GM12878 (cell line): ENCODE measurements at regions not wholly inside any gene's neighbourhood (a gene's known extent, or its start where the extent isn't known, plus 50 kb on each side); places are given as distances from the start of the nearest gene placed in this dataset.

Experiments used
- ATAC-seq: fragments of 200-7000 bp; cut with Tn5 transposase; 3 replicates; pipeline ENCODE4 v1.9.1; 2020; ENCODE audit warnings: mild to moderate bottlenecking, moderate library complexity
- BruUV-seq: library from RNA; stranded (reverse); fragments of 400-500 nt; replicated peaks from 2 replicates; lab custom pipeline; 2021; lab: Mats Ljungman, UMichigan
- CTCF ChIA-PET: fragments of 300-600 bp; sonication (Branson Sonifier 250); formaldehyde crosslinking; extraction: SDS; loops from one replicate; lab custom pipeline; 2021; ENCODE audit warnings: inconsistent platforms; lab: Yijun Ruan, JAX
- POLR2A ChIA-PET: fragments of 350-600 bp; formaldehyde crosslinking; extraction: SDS; loops from one replicate; lab custom pipeline; 2021; ENCODE audit warnings: inconsistent platforms; lab: Charles Lee
- RAD21 ChIA-PET: fragments of 300-600 bp; sonication (Branson Sonifier 250); formaldehyde crosslinking; loops from one replicate; lab custom pipeline; 2023; ENCODE audit warnings: antibody characterized with exemption; ENCODE audit not compliant: unreplicated experiment; lab: Charles Lee
- SMC1A ChIA-PET: fragments of 300-600 bp; sonication (Branson Sonifier 250); formaldehyde crosslinking; loops from one replicate; lab custom pipeline; 2023; ENCODE audit not compliant: unreplicated experiment, uncharacterized antibody; lab: Charles Lee
- DNase-seq: peaks from one replicate; pipeline ENCODE4 v3.0.0-alpha.2; 2011; ENCODE audit warnings: low read depth, low spot score
- FAIRE-seq: peaks from 3 replicates; lab custom pipeline; 2011; peaks lifted over from hg19 to GRCh38; lab: Jason Lieb, UNC
- H2AFZ ChIP-seq: 2 replicates; pipeline ENCODE4 v1.6.0; 2011; ENCODE audit warnings: low read depth, low read length, control low read depth; ENCODE audit not compliant: control insufficient read depth
- H3K27ac ChIP-seq: 2 replicates; pipeline ENCODE4 v1.5.1; 2011; ENCODE audit warnings: control low read depth; ENCODE audit not compliant: control insufficient read depth, insufficient read depth
- H3K27me3 ChIP-seq, 2 experiments: replicated peaks in 1 of 2; 2 replicates each; pipeline versions ENCODE4 v1.6.0 to v1.6.1; 2011; ENCODE audit warnings: low read length in 1 of 2; ENCODE audit not compliant: control insufficient read depth in 2 of 2, insufficient read depth in 2 of 2
- H3K36me3 ChIP-seq, 2 experiments: 2 replicates each; pipeline ENCODE4 v1.5.1; 2011; ENCODE audit warnings: low read length in 1 of 2; ENCODE audit not compliant: control insufficient read depth in 2 of 2, insufficient read depth in 2 of 2
- H3K4me1 ChIP-seq: 2 replicates; pipeline ENCODE4 v1.6.1; 2011; ENCODE audit warnings: mild to moderate bottlenecking, low read length, moderate library complexity, mixed read lengths; ENCODE audit not compliant: control insufficient read depth, insufficient read depth
- H3K4me2 ChIP-seq: 2 replicates; pipeline ENCODE4 v1.6.0; 2011; ENCODE audit warnings: control low read depth; ENCODE audit not compliant: control insufficient read depth, insufficient read depth
- H3K4me3 ChIP-seq: fragments of 200-600 bp; sonication (generic); 2 replicates; pipeline ENCODE4 v1.5.1; 2016
- H3K79me2 ChIP-seq: 2 replicates; pipeline ENCODE4 v1.6.0; 2011; ENCODE audit warnings: low read length; ENCODE audit not compliant: control insufficient read depth, insufficient read depth
- H3K9ac ChIP-seq: 2 replicates; pipeline ENCODE4 v1.8.0; 2011; ENCODE audit warnings: low read length, control low read depth, mixed read lengths; ENCODE audit not compliant: control insufficient read depth, insufficient read depth
- H3K9me3 ChIP-seq: replicated peaks from 3 replicates; pipeline ENCODE4 v1.5.1; 2011; ENCODE audit warnings: mild to moderate bottlenecking, low read length; ENCODE audit not compliant: control insufficient read depth, insufficient read depth
- H4K20me1 ChIP-seq: 2 replicates; pipeline ENCODE4 v1.6.0; 2011; ENCODE audit not compliant: control insufficient read depth, insufficient read depth
- CBFB ChIP-seq: IDR thresholded peaks from 2 replicates; pipeline ENCODE4 v1.6.1; 2016; ENCODE audit warnings: antibody characterized with exemption, low read depth
- EGR1 ChIP-seq, 2 experiments: IDR thresholded peaks; 1 replicate in 1 of 2; 2 replicates in 1 of 2; pipeline ENCODE4 v1.6.1; 2011 to 2012; ENCODE audit warnings: low read depth in 2 of 2, low read length in 2 of 2, borderline replicate concordance in 1 of 2, mild to moderate bottlenecking in 1 of 2, moderate library complexity in 1 of 2
- HDGF ChIP-seq: fragments of 450-650 bp; IDR thresholded peaks from 2 replicates; pipeline ENCODE4 v1.6.1; 2016; ENCODE audit warnings: antibody characterized with exemption
- RAD51 ChIP-seq: fragments of 450-650 bp; IDR thresholded peaks from 2 replicates; pipeline ENCODE4 v1.6.1; 2016; ENCODE audit warnings: moderate library complexity, mild to moderate bottlenecking, inconsistent platforms
- STAT3 ChIP-seq: IDR thresholded peaks from 2 replicates; pipeline ENCODE4 v1.6.1; 2011; ENCODE audit warnings: low read depth, low read length, improper control_type of control experiment
- YBX1 ChIP-seq: fragments of 450-650 bp; IDR thresholded peaks from 2 replicates; pipeline ENCODE4 v1.6.1; 2016; ENCODE audit warnings: antibody characterized with exemption
- ZBED1 ChIP-seq: IDR thresholded peaks from 2 replicates; pipeline ENCODE4 v1.6.1; 2016; ENCODE audit warnings: borderline replicate concordance
- ZBTB33 ChIP-seq: fragments of 450-650 bp; IDR thresholded peaks from 2 replicates; pipeline ENCODE4 v1.6.1; 2017; ENCODE audit warnings: mild to moderate bottlenecking
- WGBS: methylation state at CpG from one replicate; pipeline ENCODE4 v1.1.6; 2016; ENCODE audit warnings: low lambda C conversion rate; ENCODE audit not compliant: insufficient replicate concordance, insufficient coverage; ENCODE audit errors: missing lambda C conversion rate; 5-methylcytosine and 5-hydroxymethylcytosine counted together
- in situ Hi-C: fragments of 300-500 bp; cut with MboI; formaldehyde crosslinking; loops from 9 replicates; pipeline ENCODE4 v1.14.3; 2018; ENCODE audit warnings: mixed read lengths
- intact Hi-C: fragments of 100-400 bp; cut with micrococcal nuclease; formaldehyde crosslinking; loops from one replicate; pipeline ENCODE4 v1.14.2; 2022; ENCODE audit not compliant: unreplicated experiment
- TF ChIP-seq, protein P1 (sequence below): IDR thresholded peaks from 2 replicates; pipeline ENCODE4 v1.6.1; 2012; ENCODE audit warnings: improper control_type of control experiment, low read depth, low read length; ENCODE audit not compliant: insufficient replicate concordance

DNA sequence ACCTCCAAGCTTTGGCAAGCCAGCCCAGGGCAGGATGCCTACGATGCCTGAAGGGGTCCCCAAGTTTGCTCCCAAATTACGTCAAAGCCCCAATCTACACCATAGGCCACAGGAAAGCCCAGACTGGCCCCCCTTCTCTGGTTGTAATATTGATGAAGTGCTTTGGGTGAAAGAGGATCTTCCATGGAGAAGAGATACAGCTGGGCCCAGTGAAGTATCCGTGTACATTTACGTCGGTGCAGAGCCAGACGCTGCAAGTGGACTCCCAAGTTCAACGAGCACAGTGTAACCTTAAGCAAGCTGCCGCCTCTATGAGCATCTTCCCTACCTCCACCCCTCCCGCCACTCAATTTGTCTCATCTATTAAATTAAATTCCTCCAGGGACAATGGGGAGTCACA lies 100.1 kb upstream of the TPM1 start:
- CTCF ChIA-PET, result no interaction called here
- no peaks in the 10 kb centered on the region for H3K79me2 ChIP-seq
- no peak overlapping the region for H2AFZ ChIP-seq
- H3K27me3 ChIP-seq, result peaks cover 0 to 4% of the 10 kb centered on the region in 2 experiments; a peak in 2 of 4 replicates
- no peaks in the 10 kb centered on the region for H3K9me3 ChIP-seq
- H3K27ac ChIP-seq, result no peak overlapping the region
- FAIRE-seq (no peak), DNase-seq (no peak)
- SMC1A ChIA-PET, result no interaction called here
- intact Hi-C loops, result no loop called here
- TF ChIP-seq, protein P1, sequence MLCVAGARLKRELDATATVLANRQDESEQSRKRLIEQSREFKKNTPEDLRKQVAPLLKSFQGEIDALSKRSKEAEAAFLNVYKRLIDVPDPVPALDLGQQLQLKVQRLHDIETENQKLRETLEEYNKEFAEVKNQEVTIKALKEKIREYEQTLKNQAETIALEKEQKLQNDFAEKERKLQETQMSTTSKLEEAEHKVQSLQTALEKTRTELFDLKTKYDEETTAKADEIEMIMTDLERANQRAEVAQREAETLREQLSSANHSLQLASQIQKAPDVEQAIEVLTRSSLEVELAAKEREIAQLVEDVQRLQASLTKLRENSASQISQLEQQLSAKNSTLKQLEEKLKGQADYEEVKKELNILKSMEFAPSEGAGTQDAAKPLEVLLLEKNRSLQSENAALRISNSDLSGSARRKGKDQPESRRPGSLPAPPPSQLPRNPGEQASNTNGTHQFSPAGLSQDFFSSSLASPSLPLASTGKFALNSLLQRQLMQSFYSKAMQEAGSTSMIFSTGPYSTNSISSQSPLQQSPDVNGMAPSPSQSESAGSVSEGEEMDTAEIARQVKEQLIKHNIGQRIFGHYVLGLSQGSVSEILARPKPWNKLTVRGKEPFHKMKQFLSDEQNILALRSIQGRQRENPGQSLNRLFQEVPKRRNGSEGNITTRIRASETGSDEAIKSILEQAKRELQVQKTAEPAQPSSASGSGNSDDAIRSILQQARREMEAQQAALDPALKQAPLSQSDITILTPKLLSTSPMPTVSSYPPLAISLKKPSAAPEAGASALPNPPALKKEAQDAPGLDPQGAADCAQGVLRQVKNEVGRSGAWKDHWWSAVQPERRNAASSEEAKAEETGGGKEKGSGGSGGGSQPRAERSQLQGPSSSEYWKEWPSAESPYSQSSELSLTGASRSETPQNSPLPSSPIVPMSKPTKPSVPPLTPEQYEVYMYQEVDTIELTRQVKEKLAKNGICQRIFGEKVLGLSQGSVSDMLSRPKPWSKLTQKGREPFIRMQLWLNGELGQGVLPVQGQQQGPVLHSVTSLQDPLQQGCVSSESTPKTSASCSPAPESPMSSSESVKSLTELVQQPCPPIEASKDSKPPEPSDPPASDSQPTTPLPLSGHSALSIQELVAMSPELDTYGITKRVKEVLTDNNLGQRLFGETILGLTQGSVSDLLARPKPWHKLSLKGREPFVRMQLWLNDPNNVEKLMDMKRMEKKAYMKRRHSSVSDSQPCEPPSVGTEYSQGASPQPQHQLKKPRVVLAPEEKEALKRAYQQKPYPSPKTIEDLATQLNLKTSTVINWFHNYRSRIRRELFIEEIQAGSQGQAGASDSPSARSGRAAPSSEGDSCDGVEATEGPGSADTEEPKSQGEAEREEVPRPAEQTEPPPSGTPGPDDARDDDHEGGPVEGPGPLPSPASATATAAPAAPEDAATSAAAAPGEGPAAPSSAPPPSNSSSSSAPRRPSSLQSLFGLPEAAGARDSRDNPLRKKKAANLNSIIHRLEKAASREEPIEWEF, result no peak
- TF ChIP-seq CBFB (no peak), ZBTB33 (no peak), EGR1 (IDR thresholded peaks at IDR 0.05; ENCODE audit: borderline replicate concordance in 1 of 2, low read depth in 2 of 2, low read length in 2 of 2) (no peak), RAD51 (no peak), HDGF (no peak), YBX1 (no peak), STAT3 (no peak), ZBED1 (no peak)
- TF ChIP-seq, all 136 proteins: peak for 0
- in situ Hi-C loops, result no loop called here
- H4K20me1 ChIP-seq, result no peaks in the 10 kb centered on the region
- no peak overlapping the region for H3K9ac ChIP-seq
- no peaks in the 10 kb centered on the region for H3K4me1 ChIP-seq
- no peak overlapping the region for H3K4me3 ChIP-seq
- no peak overlapping the region for H3K4me2 ChIP-seq
- BruUV-seq, result no TSS peak
- no peaks in the 10 kb centered on the region for H3K36me3 ChIP-seq
- RAD21 ChIA-PET, result no interaction called here
- ATAC-seq, result no peak
- POLR2A ChIA-PET, result no interaction called here
- WGBS, result 59% methylated on average over 9 of the region's 9 CpGs
